ENCODE measurements at regions not wholly inside any gene's neighbourhood (a gene's known extent, or its start where the extent isn't known, plus 50 kb on each side); places are given as distances from the start of the nearest gene placed in this dataset.

DNA sequence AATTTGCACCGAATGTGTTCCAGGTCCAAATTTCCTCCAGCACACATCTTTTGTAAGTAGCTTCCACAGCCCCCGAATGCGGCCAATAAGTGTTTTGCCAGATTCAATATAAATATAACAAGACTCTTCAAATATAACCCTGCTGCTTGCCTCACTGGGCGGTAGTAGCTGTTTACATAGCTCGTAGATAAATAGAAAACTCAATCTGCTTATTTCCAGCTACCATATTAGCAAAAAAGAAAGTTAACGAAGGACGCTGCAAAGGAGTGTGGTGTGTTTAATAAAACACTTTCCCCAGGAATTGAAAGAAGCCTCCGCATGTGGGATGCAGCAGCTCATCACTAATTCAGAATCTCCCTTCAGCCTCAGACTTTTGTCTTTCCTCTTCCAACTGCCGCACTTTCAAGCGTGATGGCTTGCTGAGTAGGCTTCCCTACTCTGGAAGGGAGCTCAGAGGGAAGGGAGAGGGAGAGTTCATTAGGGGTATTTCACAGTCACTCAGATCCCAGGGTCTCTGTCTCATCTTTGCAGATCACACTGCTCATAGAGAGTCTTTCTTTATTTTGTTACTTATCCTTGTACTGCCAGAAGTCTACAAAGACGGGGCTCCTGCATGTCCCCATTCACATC is 367.0 kb downstream of the RND3 start:
- no peak for TF ChIP-seq CTCF (IDR thresholded peaks at IDR 0.05 in 8 of 11, conservative IDR thresholded peaks at IDR 0.05 in 3 of 11)
- TF ChIP-seq POLR2A (IDR thresholded peaks at IDR 0.05) = no peak

All from spleen (tissue), 7 donors.